Liver (tissue), 7 donors: ENCODE measurements at regions not wholly inside any gene's neighbourhood (a gene's known extent, or its start where the extent isn't known, plus 50 kb on each side); places are given as distances from the start of the nearest gene placed in this dataset.

Experiments used
- DNase-seq: peaks from one replicate; pipeline ENCODE4 v3.0.0-alpha.2; 2017; ENCODE audit warnings: low spot score
- H3K27ac ChIP-seq, 2 donors: one replicate each; pipeline ENCODE4 v1.7.0; 2013; ENCODE audit warnings: inconsistent platforms in 2 of 2, low read length in 2 of 2, control low read depth in 1 of 2, low read depth in 1 of 2, mild to moderate bottlenecking in 1 of 2
- H3K27me3 ChIP-seq, 4 donors: one replicate each; pipeline versions ENCODE4 v1.6.1 to v1.7.0; 2013; ENCODE audit warnings: low read length in 3 of 4, inconsistent platforms in 1 of 4, mild to moderate bottlenecking in 1 of 4, moderate library complexity in 1 of 4; ENCODE audit not compliant: control insufficient read depth in 4 of 4, insufficient read depth in 4 of 4
- H3K36me3 ChIP-seq, 4 donors: one replicate each; pipeline versions ENCODE4 v1.6.1 to v1.7.0; 2013; ENCODE audit warnings: low read length in 3 of 4, mild to moderate bottlenecking in 3 of 4, low read depth in 1 of 4, moderate library complexity in 1 of 4; ENCODE audit not compliant: control insufficient read depth in 4 of 4, insufficient read depth in 3 of 4
- H3K4me1 ChIP-seq, 4 donors: one replicate each; pipeline versions ENCODE4 v1.6.1 to v1.7.0; 2013; ENCODE audit warnings: low read length in 3 of 4, mild to moderate bottlenecking in 3 of 4, moderate library complexity in 1 of 4; ENCODE audit not compliant: control insufficient read depth in 4 of 4, insufficient read depth in 4 of 4
- H3K4me3 ChIP-seq, 3 donors: one replicate each; pipeline versions ENCODE4 v1.6.1 to v1.7.0; 2013; ENCODE audit warnings: low read length in 3 of 3, control low read depth in 1 of 3, low read depth in 1 of 3, mild to moderate bottlenecking in 1 of 3
- H3K9ac ChIP-seq, 2 donors: one replicate each; pipeline ENCODE4 v1.7.0; 2013; ENCODE audit warnings: low read length in 2 of 2, mild to moderate bottlenecking in 2 of 2, moderate library complexity in 2 of 2, control low read depth in 1 of 2, low read depth in 1 of 2
- H3K9me3 ChIP-seq, 4 donors: one replicate each; pipeline versions ENCODE4 v1.6.1 to v1.7.0; 2013; ENCODE audit warnings: low read length in 3 of 4; ENCODE audit not compliant: control insufficient read depth in 4 of 4
- ATF3 ChIP-seq: IDR thresholded peaks from 2 replicates; pipeline ENCODE4 v1.6.1; 2016; ENCODE audit warnings: antibody characterized with exemption
- GABPA ChIP-seq, 2 donors: IDR thresholded peaks in 1 of 2; conservative IDR thresholded peaks in 1 of 2; 2 replicates each; pipeline ENCODE4 v1.6.1; 2016; ENCODE audit warnings: antibody characterized with exemption in 2 of 2, mild to moderate bottlenecking in 1 of 2, moderate library complexity in 1 of 2
- HNF4G ChIP-seq: IDR thresholded peaks from 2 replicates; pipeline ENCODE4 v1.6.1; 2016; ENCODE audit warnings: antibody characterized with exemption
- MAX ChIP-seq: IDR thresholded peaks from 2 replicates; pipeline ENCODE4 v1.6.1; 2016; ENCODE audit warnings: antibody characterized with exemption
- NR2F2 ChIP-seq: IDR thresholded peaks from 2 replicates; pipeline ENCODE4 v1.6.1; 2016; ENCODE audit warnings: antibody characterized with exemption
- RAD21 ChIP-seq, 2 donors: IDR thresholded peaks; 2 replicates each; pipeline ENCODE4 v1.6.1; 2016; ENCODE audit warnings: antibody characterized with exemption in 2 of 2, mild to moderate bottlenecking in 2 of 2
- REST ChIP-seq: IDR thresholded peaks from 2 replicates; pipeline ENCODE4 v1.6.1; 2016; ENCODE audit warnings: antibody characterized with exemption, mild to moderate bottlenecking
- SP1 ChIP-seq: IDR thresholded peaks from 2 replicates; pipeline ENCODE4 v1.6.1; 2018; ENCODE audit warnings: antibody characterized with exemption, mild to moderate bottlenecking
- YY1 ChIP-seq: IDR thresholded peaks from 2 replicates; pipeline ENCODE4 v1.6.1; 2016; ENCODE audit warnings: antibody characterized with exemption, mild to moderate bottlenecking
- whole genome bisulfite sequencing: extraction: QIAGEN DNeasy Blood & Tissue Kit; methylation state at CpG from one replicate; pipeline ENCODE4 v1.1.7; 2013; 5-methylcytosine and 5-hydroxymethylcytosine counted together
- donor health status: healthy.
- donor health status: healthy.
- donor health status: healthy.
- donor health status: healthy.

- H3K36me3 ChIP-seq = no peaks in the 10 kb centered on the region
- WGBS = 89% methylated on average over 3 of the region's 3 CpGs
- no peak overlapping the region for H3K4me3 ChIP-seq
- H3K4me1 ChIP-seq = peaks cover 0 to 23% (median 13%) of the 10 kb centered on the region in 4 donors
- no peak for TF ChIP-seq REST
- TF ChIP-seq YY1 = no peak
- TF ChIP-seq NR2F2 = no peak
- no peak for TF ChIP-seq GABPA (IDR thresholded peaks at IDR 0.05 in 1 of 2, conservative IDR thresholded peaks at IDR 0.05 in 1 of 2)
- no peak for TF ChIP-seq HNF4G
- TF ChIP-seq ATF3 = no peak
- no peak for TF ChIP-seq MAX
- no peak for TF ChIP-seq SP1
- peak overlapping the region in 1 of 2 donors; percentile 75 for H3K27ac ChIP-seq
- no peaks in the 10 kb centered on the region for H3K27me3 ChIP-seq
- no peak overlapping the region for H3K9ac ChIP-seq
- DNase-seq = no peak
- H3K9me3 ChIP-seq = no peaks in the 10 kb centered on the region
Observed at GRCh38 chr5:56482363-56482762, 249.2 kb upstream of the ANKRD55 start.

- no peak for DNase-seq
- 17% methylated on average over 26 of the region's 26 CpGs for WGBS
- H3K9me3 ChIP-seq = no peaks in the 10 kb centered on the region
- H3K27me3 ChIP-seq = no peaks in the 10 kb centered on the region
- no peak for TF ChIP-seq NR2F2
- peak; percentile 3 to 33 for TF ChIP-seq RAD21 (IDR thresholded peaks at IDR 0.05)
- no peak for TF ChIP-seq REST
- H3K4me1 ChIP-seq = peaks cover 0 to 23% (median 13%) of the 10 kb centered on the region in 4 donors
- H3K4me3 ChIP-seq = peak overlapping the region; percentile 31 to 89 (median 69)
- no peaks in the 10 kb centered on the region for H3K36me3 ChIP-seq
- peak overlapping the region; percentile 0 to 9 for H3K9ac ChIP-seq
- peak overlapping the region; percentile 67 to 75 for H3K27ac ChIP-seq
Observed at GRCh38 chr5:56481428-56482357, 248.6 kb upstream of the ANKRD55 start.
